Suppressor macrophage treated with lipopolysaccharide for 4 hours (primary cell): ENCODE measurements at regions not wholly inside any gene's neighbourhood (a gene's known extent, or its start where the extent isn't known, plus 50 kb on each side); places are given as distances from the start of the nearest gene placed in this dataset.
"Not testable (repeated sequence)": the region's sequence is repeated elsewhere in the genome, so short reads cannot be mapped to it uniquely, and the experiment has no call there.

Experiments
- DNase-seq: peaks from one replicate; pipeline ENCODE4 v3.0.0-alpha.2; 2020

- DNase-seq: not testable (repeated sequence)
These were observed 66.2 kb downstream of the SYT15 start for GRCh38 chr10:46645110-46645509.

DNA sequence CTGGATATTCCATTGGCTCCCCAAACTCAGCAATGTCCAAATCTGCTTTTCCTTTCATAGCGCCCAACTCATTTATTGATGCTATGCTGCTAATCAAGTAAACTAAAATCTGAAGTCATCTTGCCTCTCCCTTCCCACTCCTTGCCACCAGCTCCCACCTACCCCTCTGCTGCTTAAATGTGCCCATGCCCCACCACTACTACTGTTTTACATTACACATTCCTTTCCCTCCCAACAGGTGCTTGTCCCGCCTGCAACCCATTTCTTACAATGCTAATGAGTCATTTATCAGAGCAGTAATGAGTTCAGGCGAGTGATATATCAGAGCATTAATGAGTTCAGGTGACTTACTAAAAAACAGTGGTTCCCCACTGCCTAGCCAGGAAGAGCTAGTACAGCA is 67.2 kb downstream of the SYT15 start:
- DNase-seq: not testable (repeated sequence)

DNA sequence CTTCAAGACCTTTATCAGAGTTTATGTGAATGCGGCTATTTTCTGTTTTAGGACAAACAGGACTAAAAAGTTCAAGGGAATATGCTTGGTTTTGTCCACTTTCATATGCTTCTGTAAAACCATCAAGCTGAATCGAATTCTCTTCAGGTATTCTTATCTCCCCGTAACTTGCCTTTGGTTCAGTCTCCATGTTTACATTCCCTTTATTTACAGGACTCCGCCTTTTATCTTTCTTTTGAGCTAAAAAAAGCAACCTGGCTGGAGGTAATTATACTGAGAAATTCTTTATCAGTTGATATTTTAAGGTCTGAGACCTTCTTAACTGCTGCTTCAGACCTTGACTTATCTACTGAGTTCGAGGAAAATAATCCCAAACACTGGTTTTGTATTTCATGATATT is 72.0 kb downstream of the SYT15 start:
- DNase-seq: not testable (repeated sequence)

GRCh38 chr10:46657437-46657836 is 78.5 kb downstream of the SYT15 start:
- not testable (repeated sequence) for DNase-seq

GRCh38 chr10:46660027-46660834 is 81.3 kb downstream of the SYT15 start:
- not testable (repeated sequence) for DNase-seq

- DNase-seq: not testable (repeated sequence)
These were observed 81.9 kb downstream of the SYT15 start for GRCh38 chr10:46660835-46661164.

DNA sequence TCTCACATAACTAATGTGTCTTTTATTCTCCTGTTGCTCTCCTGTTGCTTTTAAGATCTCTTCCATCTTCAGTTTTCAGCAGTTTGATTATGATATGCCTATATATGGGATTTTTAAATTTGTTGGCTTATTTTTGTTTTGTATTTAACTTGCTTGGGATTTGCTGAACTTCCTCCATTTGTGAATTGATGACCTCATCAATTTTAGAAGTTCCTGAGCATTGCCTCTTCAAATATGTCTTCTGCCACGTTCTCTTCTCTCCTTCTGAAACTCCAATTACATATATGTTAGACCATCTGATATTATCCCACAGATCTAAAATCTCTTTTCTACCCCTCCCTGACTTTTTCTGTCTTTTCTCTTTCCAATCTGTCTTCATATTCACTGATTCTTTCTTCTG is 86.6 kb downstream of the SYT15 start:
- not testable (repeated sequence) for DNase-seq

DNA sequence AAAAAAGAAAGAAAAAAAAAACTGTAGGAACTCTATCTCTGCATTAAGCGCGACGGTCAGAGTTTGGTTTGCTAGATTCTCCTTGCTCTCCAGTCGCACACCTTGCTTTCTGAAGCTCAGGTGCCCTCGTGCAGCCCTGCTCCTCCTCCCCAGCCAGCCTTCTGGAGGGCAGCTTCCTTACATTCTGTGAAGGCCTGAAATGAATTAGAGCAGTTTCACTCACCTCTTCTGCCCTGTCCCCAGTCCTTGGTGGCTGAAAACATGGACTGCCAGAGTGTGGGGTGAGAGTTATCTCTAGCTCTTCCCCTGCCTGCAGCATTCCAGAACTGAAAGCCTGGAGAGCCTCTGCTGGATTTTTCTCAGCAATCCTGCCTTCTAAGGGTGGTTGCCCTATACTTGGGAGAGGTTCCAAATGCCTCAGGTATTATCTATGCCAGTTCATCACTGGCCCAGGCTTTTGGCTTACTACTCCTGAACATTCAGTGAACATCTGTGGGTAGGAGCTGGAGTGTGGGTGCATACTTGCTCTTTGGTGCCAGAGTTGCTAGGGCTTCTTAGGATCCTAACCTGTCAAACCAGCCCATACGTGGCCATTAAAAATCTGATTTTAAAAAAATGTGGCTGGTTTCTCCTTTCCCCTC is 89.5 kb downstream of the SYT15 start:
- DNase-seq: not testable (repeated sequence)

- DNase-seq: not testable (repeated sequence)
These were observed 99.0 kb downstream of the SYT15 start for GRCh38 chr10:46677836-46678435.

GRCh38 chr10:46691397-46691796 is 112.5 kb downstream of the SYT15 start:
- not testable (repeated sequence) for DNase-seq

- not testable (repeated sequence) for DNase-seq
These were observed 114.3 kb downstream of the SYT15 start for GRCh38 chr10:46693218-46693617.

GRCh38 chr10:46717264-46717663 is 138.3 kb downstream of the SYT15 start:
- DNase-seq: not testable (repeated sequence)

DNA sequence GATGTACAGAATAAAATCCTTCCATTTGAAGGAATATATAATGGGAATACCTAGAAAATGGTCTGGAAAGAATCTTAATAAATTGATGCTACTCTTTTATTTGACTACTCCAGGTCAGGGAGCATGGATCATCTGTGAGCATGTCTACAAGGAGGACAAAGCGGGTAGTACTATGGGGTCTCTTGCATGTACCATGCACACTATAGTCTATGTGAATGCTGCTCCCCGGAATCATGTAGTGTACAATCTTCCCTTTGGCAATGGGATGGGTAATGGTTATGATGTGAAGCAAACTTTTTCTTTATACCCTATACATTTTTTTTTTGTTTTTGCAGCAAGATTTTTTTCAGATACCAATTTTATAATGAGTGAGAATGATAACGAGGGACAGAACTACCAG is 139.1 kb downstream of the SYT15 start:
- DNase-seq: not testable (repeated sequence)

DNA sequence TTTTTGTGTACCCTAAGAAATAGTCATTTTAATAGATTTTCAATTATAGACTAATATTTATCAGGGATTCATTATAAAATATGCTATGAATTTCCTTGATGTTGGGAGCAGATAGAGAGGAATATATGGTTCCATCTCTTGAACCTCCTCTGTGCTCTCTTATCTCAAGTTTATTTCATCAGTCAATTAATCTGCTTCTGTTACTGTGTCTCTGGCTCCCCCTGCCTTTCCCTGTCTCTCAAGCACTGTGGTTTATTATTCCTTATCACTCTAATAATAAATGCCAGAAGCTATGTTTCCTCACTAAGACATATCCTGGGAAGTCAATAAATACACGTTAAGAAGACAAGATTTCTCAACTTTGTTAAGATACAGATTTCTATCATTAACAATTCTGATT is 141.5 kb downstream of the SYT15 start:
- peak; percentile 16 for DNase-seq

DNA sequence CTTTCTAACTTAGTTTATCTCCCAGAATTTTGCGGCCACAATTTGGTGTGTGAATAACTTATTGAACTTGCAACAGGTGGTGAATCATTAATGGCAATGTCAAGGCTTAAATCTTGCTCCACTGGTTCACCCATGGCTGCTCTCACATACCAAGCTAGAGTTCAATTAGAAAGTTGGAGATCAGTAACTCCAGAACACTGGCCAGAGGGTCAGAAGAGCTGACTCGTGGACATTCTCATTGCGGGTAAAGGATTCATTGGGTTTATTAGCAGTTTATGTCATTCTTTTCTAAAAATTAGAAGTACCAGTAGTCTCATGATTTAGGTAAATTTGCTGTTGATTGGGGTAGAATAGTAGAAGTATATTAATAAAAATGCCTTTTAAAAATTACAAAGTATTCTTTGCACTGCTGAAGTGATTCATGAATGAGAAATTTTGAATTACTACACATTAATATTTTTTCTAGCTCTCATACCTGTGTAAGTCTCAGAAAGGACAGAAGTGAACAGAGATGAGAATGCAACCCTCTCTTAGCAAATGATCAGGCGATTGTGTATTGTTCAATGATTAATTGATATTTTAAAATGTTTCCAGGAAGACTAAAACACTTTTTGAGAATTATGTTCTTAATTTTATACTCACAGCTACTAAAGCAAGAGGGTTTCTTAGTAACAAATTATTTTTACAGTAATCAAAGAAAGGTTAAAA is 142.0 kb downstream of the SYT15 start:
- not testable (repeated sequence) for DNase-seq

DNA sequence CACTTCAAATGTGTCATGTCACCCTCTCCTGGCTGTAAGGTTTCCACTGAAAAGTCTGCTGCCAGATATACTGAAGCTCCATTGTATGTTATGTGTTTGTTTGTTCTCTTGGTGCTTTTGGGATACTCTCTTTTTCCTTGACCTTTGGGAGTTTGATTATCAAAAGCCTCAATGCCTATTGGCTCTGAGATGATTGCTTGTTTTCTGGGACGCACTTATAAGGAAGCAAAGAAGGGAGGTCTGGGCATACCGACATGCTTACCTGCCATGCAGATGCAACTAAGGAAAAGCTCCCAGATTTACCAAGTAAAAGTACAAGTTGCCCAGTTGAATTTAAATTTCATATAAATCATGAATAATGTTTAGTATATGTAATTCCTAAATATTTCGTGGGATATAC is 145.3 kb downstream of the SYT15 start:
- DNase-seq: not testable (repeated sequence)

GRCh38 chr10:46728359-46728758 is 149.4 kb downstream of the SYT15 start:
- DNase-seq: not testable (repeated sequence)

DNA sequence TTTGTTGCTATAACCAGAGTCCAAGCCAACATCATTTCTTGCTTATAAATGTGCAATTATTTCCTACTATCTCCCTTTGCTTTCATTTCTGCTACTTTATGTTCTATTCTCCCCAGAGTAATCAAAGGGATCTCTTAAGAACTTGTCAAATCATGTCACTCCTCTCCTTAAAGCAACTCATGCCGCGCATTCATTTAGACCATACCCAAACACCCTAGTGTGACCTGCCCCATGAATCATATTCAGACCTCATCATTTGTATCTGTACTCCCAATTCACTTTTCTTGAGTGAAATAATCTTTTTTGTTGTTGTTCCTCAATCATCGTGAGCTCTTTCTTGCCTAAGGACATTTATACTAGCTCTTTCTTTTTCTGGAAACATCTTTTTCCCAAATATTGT is 151.8 kb downstream of the SYT15 start:
- not testable (repeated sequence) for DNase-seq

- not testable (repeated sequence) for DNase-seq
These were observed 154.8 kb downstream of the SYT15 start for GRCh38 chr10:46733635-46734261.

DNA sequence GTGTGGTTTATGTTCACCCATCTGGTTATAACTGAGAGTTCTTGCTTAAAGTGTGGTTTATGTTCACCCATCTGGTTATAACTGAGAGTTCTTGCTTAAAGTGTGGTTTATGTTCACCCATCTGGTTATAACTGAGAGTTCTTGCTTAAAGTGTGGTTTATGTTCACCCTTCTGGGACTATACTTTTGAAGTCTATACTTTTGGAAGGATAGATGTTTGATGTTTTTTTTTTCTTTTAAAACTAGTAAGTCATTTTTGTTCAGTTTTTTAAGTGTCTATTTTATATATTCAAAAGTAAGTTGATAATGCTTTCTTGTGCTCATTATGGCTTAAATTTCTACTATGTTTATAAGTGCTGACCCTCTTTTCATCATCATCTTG is 155.3 kb downstream of the SYT15 start:
- DNase-seq: not testable (repeated sequence)

DNA sequence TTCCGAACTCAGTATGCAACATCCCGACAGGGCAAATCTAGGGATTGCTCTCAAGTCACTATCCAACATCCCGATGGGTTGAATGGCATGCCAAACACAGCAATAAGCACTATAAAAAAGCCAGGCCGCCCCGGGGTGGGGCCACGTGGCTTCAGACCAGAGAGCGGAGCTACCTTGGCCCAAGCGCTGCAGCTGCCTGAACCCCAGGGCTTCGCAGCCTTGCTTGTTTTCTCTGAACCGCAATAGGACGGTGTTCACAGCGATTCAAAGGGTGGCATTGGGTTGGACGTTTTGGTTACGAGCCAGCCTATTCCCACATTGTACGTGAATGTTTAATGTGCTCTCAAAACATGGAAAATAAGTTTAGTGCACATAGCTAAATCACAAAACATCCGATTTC is 161.0 kb downstream of the SYT15 start:
- not testable (repeated sequence) for DNase-seq

GRCh38 chr10:46740368-46740767 is 161.4 kb downstream of the SYT15 start:
- not testable (repeated sequence) for DNase-seq

DNA sequence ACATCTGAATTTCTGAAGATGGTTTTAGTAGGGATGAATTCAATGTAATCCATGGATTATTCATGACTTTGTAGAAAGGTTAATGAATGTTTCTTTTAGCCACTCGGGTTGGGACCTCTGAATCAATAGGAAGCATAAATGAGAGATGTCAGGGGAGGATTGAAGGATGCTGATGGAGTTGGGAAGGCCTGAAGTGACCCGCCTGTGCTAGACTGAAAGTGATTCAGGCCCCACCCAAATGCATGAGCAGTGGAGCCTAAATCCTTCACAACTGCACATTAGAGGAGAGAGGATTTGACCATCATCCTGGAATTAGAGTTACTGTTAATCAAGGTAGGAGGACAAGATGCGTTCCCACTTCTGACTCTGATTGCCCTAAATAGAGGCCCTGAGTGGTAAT is 162.2 kb upstream of the PTPN20 start:
- DNase-seq: not testable (repeated sequence)
